GM12872 (cell line): ENCODE measurements at regions not wholly inside any gene's neighbourhood (a gene's known extent, or its start where the extent isn't known, plus 50 kb on each side); places are given as distances from the start of the nearest gene placed in this dataset.

Experiments
- TF ChIP-seq, protein P1 (sequence below): IDR thresholded peaks from 3 replicates; pipeline ENCODE4 v1.5.1; 2011; ENCODE audit warnings: low read depth, mild to moderate bottlenecking, low read length, moderate library complexity; ENCODE audit not compliant: insufficient read depth

DNA sequence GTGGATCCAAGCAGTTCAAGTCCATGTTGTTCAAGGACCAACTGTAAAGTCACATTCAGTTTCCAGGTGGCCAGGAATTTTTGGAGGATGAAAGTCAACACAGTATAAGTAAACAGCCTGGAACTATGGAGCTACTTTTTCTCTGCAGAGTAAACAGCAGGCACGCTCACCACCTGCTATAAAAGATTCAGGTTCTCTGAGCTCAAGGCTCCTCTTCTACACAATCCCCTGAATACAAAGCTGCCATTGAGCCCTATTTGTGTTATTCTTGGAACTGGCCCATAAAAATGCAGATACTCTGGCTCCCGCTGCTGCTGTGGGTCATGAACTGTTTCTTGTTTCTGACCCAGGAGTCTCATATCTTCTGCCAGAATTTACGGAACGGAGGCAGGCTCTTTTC lies 56.9 kb upstream of the PRR5 start:
- TF ChIP-seq, protein P1, sequence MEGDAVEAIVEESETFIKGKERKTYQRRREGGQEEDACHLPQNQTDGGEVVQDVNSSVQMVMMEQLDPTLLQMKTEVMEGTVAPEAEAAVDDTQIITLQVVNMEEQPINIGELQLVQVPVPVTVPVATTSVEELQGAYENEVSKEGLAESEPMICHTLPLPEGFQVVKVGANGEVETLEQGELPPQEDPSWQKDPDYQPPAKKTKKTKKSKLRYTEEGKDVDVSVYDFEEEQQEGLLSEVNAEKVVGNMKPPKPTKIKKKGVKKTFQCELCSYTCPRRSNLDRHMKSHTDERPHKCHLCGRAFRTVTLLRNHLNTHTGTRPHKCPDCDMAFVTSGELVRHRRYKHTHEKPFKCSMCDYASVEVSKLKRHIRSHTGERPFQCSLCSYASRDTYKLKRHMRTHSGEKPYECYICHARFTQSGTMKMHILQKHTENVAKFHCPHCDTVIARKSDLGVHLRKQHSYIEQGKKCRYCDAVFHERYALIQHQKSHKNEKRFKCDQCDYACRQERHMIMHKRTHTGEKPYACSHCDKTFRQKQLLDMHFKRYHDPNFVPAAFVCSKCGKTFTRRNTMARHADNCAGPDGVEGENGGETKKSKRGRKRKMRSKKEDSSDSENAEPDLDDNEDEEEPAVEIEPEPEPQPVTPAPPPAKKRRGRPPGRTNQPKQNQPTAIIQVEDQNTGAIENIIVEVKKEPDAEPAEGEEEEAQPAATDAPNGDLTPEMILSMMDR: no peak

DNA sequence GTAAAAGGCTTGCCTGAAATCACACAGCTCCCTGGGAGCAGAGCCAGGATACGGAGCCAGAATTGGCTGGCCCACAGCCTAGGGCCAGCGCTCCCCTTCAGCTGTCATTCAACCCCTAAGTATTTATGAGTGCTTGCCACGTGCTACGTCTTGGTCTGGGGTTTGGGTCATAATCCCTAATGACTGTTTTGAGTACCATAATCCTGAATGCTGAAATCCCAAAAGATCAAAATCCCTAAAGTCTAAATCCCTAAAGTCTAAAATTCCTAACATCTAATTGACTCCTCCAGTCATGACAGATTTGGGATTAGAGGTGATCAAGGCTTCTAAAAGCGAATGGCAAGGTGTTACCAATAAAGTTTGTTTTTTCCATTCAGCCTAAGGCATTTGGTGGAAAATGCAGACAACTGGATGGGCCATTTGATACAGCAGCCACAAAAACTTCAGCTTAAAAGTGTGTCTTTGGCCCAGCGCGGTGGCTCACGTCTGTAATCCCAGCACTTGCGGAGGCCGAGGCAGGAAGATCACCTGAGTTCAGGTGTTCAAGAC lies 59.8 kb upstream of the PRR5 start:
- TF ChIP-seq, protein P1: no peak

DNA sequence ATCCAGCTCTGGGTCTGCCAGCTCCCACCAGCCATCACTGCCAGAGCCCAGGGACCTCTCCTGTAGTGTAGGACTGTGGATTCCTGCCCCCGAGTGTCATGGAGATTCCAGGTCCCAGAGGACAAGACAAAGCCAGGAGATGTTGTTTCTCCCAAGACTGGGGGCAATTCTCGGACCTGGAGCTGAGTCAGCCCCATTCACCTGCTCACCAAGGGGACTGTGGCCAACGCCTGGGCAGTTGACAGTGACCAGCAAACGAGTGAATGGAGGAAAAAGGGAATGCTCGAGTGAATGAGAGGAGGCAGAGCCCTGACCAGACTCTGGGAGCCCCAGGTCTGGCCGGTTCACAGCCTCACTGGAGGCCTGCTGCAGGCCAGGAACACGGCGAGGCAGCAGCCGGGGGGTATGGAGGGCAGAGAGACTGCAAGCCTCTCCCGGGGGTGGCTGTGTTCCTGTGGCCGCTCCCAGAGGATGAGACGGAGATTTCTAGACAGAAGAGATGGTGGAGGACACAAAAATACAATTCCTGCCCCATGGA lies 61.3 kb upstream of the PRR5 start:
- TF ChIP-seq, protein P1: no peak

DNA sequence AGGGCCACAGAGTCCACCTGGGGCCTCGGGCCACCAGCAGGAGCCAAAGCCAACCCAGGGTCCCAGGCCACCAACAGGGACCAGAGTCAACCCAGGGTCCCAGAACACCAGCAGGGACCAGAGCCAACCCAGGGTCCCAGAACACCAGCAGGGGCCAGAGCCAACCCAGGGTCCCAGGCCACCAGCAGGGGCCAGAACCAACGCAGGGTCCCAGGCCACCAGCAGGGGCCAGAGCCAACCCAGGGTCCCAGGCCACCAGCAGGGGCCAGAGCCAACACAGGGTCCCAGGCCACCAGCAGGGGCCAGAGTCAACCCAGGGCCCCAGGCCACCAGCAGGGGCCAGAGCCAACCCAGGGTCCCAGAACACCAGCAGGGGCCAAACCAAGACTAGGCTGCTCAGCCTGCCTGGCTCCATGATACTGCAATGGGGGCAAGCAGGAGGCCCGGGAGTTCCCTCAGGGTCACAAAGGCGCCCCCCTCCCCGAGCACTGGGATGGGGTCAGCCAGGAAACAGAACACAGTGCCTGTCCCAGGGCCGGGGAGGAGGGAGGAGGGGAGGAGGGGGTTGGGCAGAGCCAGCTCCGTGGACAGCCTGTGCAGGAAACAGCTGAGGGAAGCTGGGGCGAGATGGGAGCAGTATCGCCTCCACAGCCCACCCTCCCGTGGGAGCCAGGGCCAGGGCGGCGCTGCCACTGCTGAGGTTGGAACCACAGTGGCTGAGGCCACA lies 62.0 kb upstream of the PRR5 start:
- TF ChIP-seq, protein P1: no peak

DNA sequence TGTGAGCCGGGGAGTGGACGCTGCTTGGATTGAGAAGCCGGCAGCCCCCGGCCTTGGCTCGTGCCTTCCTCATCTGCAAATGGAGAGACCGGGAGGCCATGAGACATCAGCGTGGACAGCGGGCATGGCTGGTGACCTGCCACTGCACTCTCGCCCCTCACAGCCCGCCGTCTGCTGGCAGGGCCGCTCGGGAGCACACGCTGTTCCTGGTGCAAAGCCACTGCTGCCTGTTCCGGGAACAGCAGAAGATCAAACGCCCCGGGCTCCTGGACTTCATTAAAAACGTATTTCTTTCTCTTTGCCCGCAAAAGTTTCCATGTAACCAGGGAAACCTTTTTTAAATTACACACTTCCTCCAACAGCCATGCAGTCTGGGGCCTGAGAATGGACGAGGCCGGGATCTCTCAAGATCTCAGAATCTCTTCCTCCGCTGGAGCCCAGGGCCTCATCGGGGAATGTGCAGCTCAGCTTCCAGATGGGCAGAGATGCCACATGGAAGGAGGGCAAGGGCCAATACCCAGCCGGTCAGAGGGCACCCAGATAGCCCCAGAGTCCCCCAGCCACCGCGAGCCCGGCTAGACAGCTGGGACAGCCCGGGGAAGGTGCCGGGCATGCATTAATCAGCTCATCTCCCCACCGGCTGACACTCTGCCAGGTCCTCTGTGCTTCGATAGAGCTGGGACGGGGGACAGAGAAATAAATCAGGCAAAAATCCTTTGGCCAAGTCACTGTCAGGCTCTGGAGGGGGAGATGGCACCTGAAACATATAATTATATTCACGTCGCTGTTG lies 62.8 kb upstream of the PRR5 start:
- TF ChIP-seq, protein P1: no peak

DNA sequence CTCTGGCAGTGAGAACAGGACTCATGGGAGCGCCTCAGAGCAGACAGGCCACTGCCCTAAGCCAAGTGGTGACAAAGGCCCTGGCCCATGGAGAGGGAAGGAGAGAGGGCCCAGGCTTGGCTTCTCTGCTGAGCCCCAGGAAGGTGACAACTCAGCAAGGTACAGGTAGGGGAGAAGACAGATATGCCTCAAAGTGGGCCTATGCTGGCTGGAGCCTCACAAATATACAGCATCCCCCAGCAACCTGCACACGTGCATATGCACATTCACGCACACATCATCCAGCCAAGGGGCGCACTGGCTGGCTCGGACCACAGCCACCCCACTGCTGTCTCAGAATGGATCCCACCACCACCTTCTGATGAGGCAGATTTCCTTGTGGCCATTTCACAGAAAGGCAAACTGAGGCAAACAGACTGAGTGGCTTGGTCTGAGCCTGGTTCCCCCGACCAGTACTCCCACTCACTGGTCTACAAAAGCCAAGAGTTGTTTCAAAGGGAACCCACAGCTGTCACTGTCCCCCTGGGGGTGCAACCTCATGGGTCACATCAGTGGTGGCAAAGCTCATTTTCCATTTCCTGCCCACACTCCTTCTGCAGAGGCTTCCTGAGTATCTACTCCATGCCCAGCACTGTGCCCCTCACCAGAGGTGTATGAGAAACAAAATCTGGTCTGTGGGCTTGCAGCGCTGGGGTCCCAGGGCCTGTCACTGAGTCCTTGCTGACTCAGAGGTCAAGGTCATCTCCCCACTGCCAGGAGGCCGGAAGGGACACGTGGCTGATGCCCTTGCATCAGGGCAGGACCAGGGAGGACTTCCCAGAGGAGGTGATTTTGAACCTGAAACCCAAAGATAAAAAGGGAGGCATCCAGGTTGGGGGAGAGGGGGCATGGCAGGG lies 67.3 kb upstream of the PRR5 start:
- TF ChIP-seq, protein P1: no peak
